Mesenchymal stem cell (in vitro differentiated cells and primary cell): ENCODE measurements at regions not wholly inside any gene's neighbourhood (a gene's known extent, or its start where the extent isn't known, plus 50 kb on each side); places are given as distances from the start of the nearest gene placed in this dataset.
A peak's percentile ranks its signal among the peaks of the same experiment; 100 is the strongest.

Experiments
- DNase-seq: peaks from one replicate; pipeline ENCODE4 v3.0.0-alpha.2; 2013
- H2AFZ ChIP-seq: one replicate; pipeline ENCODE4 v1.6.1; 2013; ENCODE audit warnings: low read depth, mild to moderate bottlenecking, control low read depth, inconsistent platforms, low read length, moderate library complexity
- H2AK5ac ChIP-seq: 2 replicates; pipeline ENCODE4 v1.6.1; 2013; ENCODE audit warnings: low read length, moderate library complexity, mild to moderate bottlenecking, inconsistent platforms; ENCODE audit not compliant: severe bottlenecking
- H2BK120ac ChIP-seq: one replicate; pipeline ENCODE4 v1.6.1; 2013; ENCODE audit warnings: low read depth, mild to moderate bottlenecking, inconsistent platforms, low read length, moderate library complexity
- H2BK12ac ChIP-seq, 2 experiments: one replicate each; pipeline ENCODE4 v1.6.1; 2013; ENCODE audit warnings: inconsistent platforms in 2 of 2, low read length in 2 of 2, mild to moderate bottlenecking in 2 of 2, moderate library complexity in 2 of 2, control low read depth in 1 of 2
- H2BK15ac ChIP-seq: one replicate; pipeline ENCODE4 v1.6.1; 2013; ENCODE audit warnings: mild to moderate bottlenecking, low read depth, inconsistent platforms; ENCODE audit not compliant: poor library complexity, severe bottlenecking
- H2BK5ac ChIP-seq: 2 replicates; pipeline ENCODE4 v1.6.1; 2013; ENCODE audit warnings: low read depth, mild to moderate bottlenecking, low read length, control low read depth, inconsistent platforms; ENCODE audit not compliant: poor library complexity, severe bottlenecking
- H3K14ac ChIP-seq, 2 experiments: one replicate each; pipeline ENCODE4 v1.6.1; 2013; ENCODE audit warnings: inconsistent platforms in 2 of 2, low read length in 2 of 2, control low read depth in 1 of 2, mild to moderate bottlenecking in 1 of 2, moderate library complexity in 1 of 2
- H3K18ac ChIP-seq, 2 experiments: one replicate each; pipeline ENCODE4 v1.6.1; 2013; ENCODE audit warnings: inconsistent platforms in 2 of 2, low read length in 2 of 2, control low read depth in 1 of 2, low read depth in 1 of 2, mild to moderate bottlenecking in 1 of 2
- H3K23ac ChIP-seq, 2 experiments: one replicate each; pipeline ENCODE4 v1.6.1; 2013; ENCODE audit warnings: inconsistent platforms in 2 of 2, low read length in 2 of 2, mild to moderate bottlenecking in 2 of 2, moderate library complexity in 2 of 2, control low read depth in 1 of 2
- H3K27ac ChIP-seq: 2 replicates; pipeline ENCODE4 v1.5.1; 2013; ENCODE audit warnings: mild to moderate bottlenecking, moderate library complexity, low read length, control low read depth, inconsistent platforms; ENCODE audit not compliant: poor library complexity, severe bottlenecking
- H3K27me3 ChIP-seq, 2 experiments: 2 replicates each; pipeline versions ENCODE4 v1.6.1 to v1.7.0; 2013; ENCODE audit warnings: low read length in 2 of 2, mild to moderate bottlenecking in 2 of 2, moderate library complexity in 2 of 2, control low read depth in 1 of 2, inconsistent platforms in 1 of 2; ENCODE audit not compliant: control insufficient read depth in 1 of 2, insufficient read depth in 1 of 2
- H3K36me3 ChIP-seq, 2 experiments: 2 replicates each; pipeline versions ENCODE4 v1.6.1 to v1.7.0; 2013; ENCODE audit warnings: low read length in 2 of 2, control low read depth in 1 of 2, inconsistent platforms in 1 of 2, low read depth in 1 of 2, mild to moderate bottlenecking in 1 of 2; ENCODE audit not compliant: insufficient read depth in 2 of 2, control insufficient read depth in 1 of 2
- H3K4ac ChIP-seq, 2 experiments: one replicate each; pipeline ENCODE4 v1.6.1; 2013; ENCODE audit warnings: inconsistent platforms in 2 of 2, low read length in 2 of 2, mild to moderate bottlenecking in 2 of 2, moderate library complexity in 2 of 2, control low read depth in 1 of 2, low read depth in 1 of 2
- H3K4me1 ChIP-seq: 2 replicates; pipeline ENCODE4 v1.6.1; 2013; ENCODE audit warnings: low read depth, low read length, control low read depth; ENCODE audit not compliant: control insufficient read depth, insufficient read depth
- H3K4me2 ChIP-seq: 2 replicates; pipeline ENCODE4 v1.6.1; 2013; ENCODE audit warnings: low read length, mild to moderate bottlenecking, inconsistent platforms; ENCODE audit not compliant: poor library complexity, severe bottlenecking
- H3K4me3 ChIP-seq, 2 experiments: 2 replicates each; pipeline versions ENCODE4 v1.5.1 to v1.7.0; 2013; ENCODE audit warnings: low read length in 2 of 2, mild to moderate bottlenecking in 2 of 2, control low read depth in 1 of 2, low read depth in 1 of 2; ENCODE audit not compliant: insufficient read depth in 1 of 2
- H3K79me1 ChIP-seq: replicated peaks from 2 replicates; pipeline ENCODE4 v1.6.1; 2013; ENCODE audit warnings: mild to moderate bottlenecking, control low read depth, low read length, inconsistent platforms; ENCODE audit not compliant: poor library complexity, severe bottlenecking
- H3K9ac ChIP-seq: 2 replicates; pipeline ENCODE4 v1.7.0; 2013; ENCODE audit warnings: mild to moderate bottlenecking, low read length, moderate library complexity
- H3K9me3 ChIP-seq: 2 replicates; pipeline ENCODE4 v1.7.0; 2013; ENCODE audit warnings: mild to moderate bottlenecking, low read length; ENCODE audit not compliant: control insufficient read depth
- H4K8ac ChIP-seq: one replicate; pipeline ENCODE4 v1.6.1; 2013; ENCODE audit warnings: inconsistent platforms, mild to moderate bottlenecking, low read length, moderate library complexity
- H4K91ac ChIP-seq: one replicate; pipeline ENCODE4 v1.6.1; 2013; ENCODE audit warnings: mild to moderate bottlenecking, low read length, inconsistent platforms
- WGBS: methylation state at CpG from one replicate; pipeline ENCODE4 v1.1.7; 2013; ENCODE audit warnings: mixed read lengths; 5-methylcytosine and 5-hydroxymethylcytosine counted together

- no peak overlapping the region for H2BK12ac ChIP-seq
- H4K8ac ChIP-seq: no peak overlapping the region
- H4K91ac ChIP-seq: no peak overlapping the region
- H2BK15ac ChIP-seq: no peak overlapping the region
- H3K18ac ChIP-seq: no peak overlapping the region
- no peak overlapping the region for H3K4me3 ChIP-seq
- DNase-seq: peak; percentile 58
- no peak overlapping the region for H2AFZ ChIP-seq
- no peaks in the 10 kb centered on the region for H3K27me3 ChIP-seq
- H3K14ac ChIP-seq: no peak overlapping the region
- H2AK5ac ChIP-seq: no peak overlapping the region
- H3K9me3 ChIP-seq: no peaks in the 10 kb centered on the region
- WGBS: no CpG with 5 or more reads among the region's 3 CpGs
- H3K4ac ChIP-seq: no peak overlapping the region
- no peak overlapping the region for H2BK5ac ChIP-seq
- H3K9ac ChIP-seq: no peak overlapping the region
- no peak overlapping the region for H3K23ac ChIP-seq
- H3K36me3 ChIP-seq: no peaks in the 10 kb centered on the region
- H3K4me1 ChIP-seq: peaks cover 5% of the 10 kb centered on the region
- H3K79me1 ChIP-seq: no peaks in the 10 kb centered on the region
- no peak overlapping the region for H2BK120ac ChIP-seq
- H3K4me2 ChIP-seq: no peak overlapping the region
- peak overlapping the region; percentile 17 for H3K27ac ChIP-seq
These were observed 61.2 kb upstream of the NEO1 start for GRCh38 chr15:72991026-72991425.

DNA sequence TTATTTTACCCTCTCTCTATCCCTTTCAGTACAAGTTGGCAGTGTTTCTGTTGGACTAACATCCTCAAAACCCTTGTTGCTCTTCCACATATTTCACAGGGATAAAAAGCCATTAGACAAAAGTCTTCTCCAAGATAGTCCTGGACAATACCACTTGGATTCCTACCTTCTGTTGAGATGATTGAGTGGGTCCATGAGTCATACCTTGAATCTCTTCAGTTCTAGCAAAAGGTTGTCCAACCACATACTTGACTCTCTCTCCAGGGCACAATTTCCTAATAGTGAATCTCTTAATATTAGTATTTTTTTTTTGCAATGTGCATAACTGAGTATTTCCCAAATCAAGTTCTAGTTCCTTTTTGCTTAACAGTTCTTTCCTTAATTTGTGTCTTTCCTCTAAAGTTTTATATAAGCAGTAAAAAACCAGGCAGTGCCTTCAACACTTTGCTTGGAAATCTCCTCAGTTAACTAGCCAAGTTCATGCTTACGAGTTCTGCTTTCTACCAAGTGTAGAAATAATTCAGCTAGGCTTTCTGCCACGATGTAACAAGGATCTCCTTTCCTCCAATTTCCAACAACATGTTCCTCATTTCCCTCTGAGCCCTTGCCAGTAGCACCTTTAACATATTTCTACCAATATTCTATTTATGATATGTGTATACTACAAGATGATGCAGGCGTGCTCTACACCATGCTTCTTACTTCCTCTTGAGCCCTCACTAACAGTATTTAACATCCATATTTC is 68.3 kb upstream of the NEO1 start:
- Histone ChIP-seq H2BK120ac (no peak overlapping the region), H4K8ac (no peak overlapping the region), H2BK12ac (no peak overlapping the region), H3K36me3 (no peaks in the 10 kb centered on the region), H2BK15ac (no peak overlapping the region), H2AK5ac (no peak overlapping the region), H3K27ac (no peak overlapping the region), H3K9ac (no peak overlapping the region), H2AFZ (no peak overlapping the region), H3K23ac (no peak overlapping the region), H3K9me3 (peaks cover 7% of the 10 kb centered on the region), H3K4me1 (no peaks in the 10 kb centered on the region), H3K18ac (no peak overlapping the region), H3K4ac (no peak overlapping the region), H3K27me3 (no peaks in the 10 kb centered on the region), H4K91ac (no peak overlapping the region), H3K14ac (no peak overlapping the region), H3K4me2 (no peak overlapping the region), H2BK5ac (no peak overlapping the region), H3K4me3 (peak overlapping the region in 1 of 2 experiments; percentile 6), H3K79me1 (no peaks in the 10 kb centered on the region)
- peak; percentile 29 for DNase-seq
- WGBS: 91% methylated on average over 3 of the region's 3 CpGs

GRCh38 chr15:72982714-72983113 is 69.5 kb upstream of the NEO1 start:
- no peak overlapping the region for H4K91ac ChIP-seq
- H3K4me2 ChIP-seq: no peak overlapping the region
- no peaks in the 10 kb centered on the region for H3K36me3 ChIP-seq
- H2AFZ ChIP-seq: no peak overlapping the region
- no peak overlapping the region for H3K23ac ChIP-seq
- H2BK5ac ChIP-seq: no peak overlapping the region
- no peak overlapping the region for H2BK15ac ChIP-seq
- no peak overlapping the region for H3K27ac ChIP-seq
- H3K18ac ChIP-seq: no peak overlapping the region
- no peak overlapping the region for H2BK120ac ChIP-seq
- no peaks in the 10 kb centered on the region for H3K79me1 ChIP-seq
- no peak overlapping the region for H3K9ac ChIP-seq
- no peaks in the 10 kb centered on the region for H3K4me1 ChIP-seq
- no peak for DNase-seq
- no peaks in the 10 kb centered on the region for H3K27me3 ChIP-seq
- no peak overlapping the region for H4K8ac ChIP-seq
- H2AK5ac ChIP-seq: no peak overlapping the region
- no peak overlapping the region for H3K14ac ChIP-seq
- peaks cover 7% of the 10 kb centered on the region for H3K9me3 ChIP-seq
- H3K4me3 ChIP-seq: no peak overlapping the region
- WGBS: 100% methylated on average over 1 of the region's 2 CpGs
- H2BK12ac ChIP-seq: no peak overlapping the region
- no peak overlapping the region for H3K4ac ChIP-seq

DNA sequence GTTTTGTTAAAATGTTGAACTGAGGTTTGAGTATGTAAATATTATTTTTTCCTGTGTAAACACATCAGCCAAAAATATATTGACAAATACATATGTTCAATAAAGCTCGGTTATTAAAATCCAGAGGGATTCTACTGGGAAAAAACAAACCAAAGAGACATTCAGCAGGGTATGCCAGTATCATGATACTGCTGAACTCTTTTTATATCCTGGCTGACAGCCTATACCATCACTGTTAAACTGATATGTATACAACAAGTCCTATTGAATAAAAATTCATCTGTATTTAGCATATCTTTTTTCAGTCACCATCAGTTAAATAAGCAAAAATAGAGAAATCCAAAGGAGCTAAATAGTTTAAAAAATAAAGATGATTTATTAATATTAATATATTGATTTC is 71.6 kb upstream of the NEO1 start:
- H3K4me2 ChIP-seq: no peak overlapping the region
- no peak overlapping the region for H2BK15ac ChIP-seq
- H3K9me3 ChIP-seq: peaks cover 7% of the 10 kb centered on the region
- H3K23ac ChIP-seq: no peak overlapping the region
- H2BK12ac ChIP-seq: no peak overlapping the region
- H3K14ac ChIP-seq: no peak overlapping the region
- no peaks in the 10 kb centered on the region for H3K36me3 ChIP-seq
- no peak overlapping the region for H4K91ac ChIP-seq
- H3K4ac ChIP-seq: no peak overlapping the region
- no peak overlapping the region for H2AK5ac ChIP-seq
- H3K27me3 ChIP-seq: no peaks in the 10 kb centered on the region
- no peak overlapping the region for H3K9ac ChIP-seq
- 73% methylated on average over 1 of the region's 1 CpG for WGBS
- no peak for DNase-seq
- H4K8ac ChIP-seq: no peak overlapping the region
- H3K27ac ChIP-seq: no peak overlapping the region
- no peaks in the 10 kb centered on the region for H3K79me1 ChIP-seq
- H3K4me1 ChIP-seq: no peaks in the 10 kb centered on the region
- H2BK120ac ChIP-seq: no peak overlapping the region
- H2AFZ ChIP-seq: no peak overlapping the region
- no peak overlapping the region for H3K4me3 ChIP-seq
- no peak overlapping the region for H2BK5ac ChIP-seq
- H3K18ac ChIP-seq: no peak overlapping the region
